HG02642 (cell line): ENCODE measurements at regions not wholly inside any gene's neighbourhood (a gene's known extent, or its start where the extent isn't known, plus 50 kb on each side); places are given as distances from the start of the nearest gene placed in this dataset.

ENCODE experiments used
- ATAC-seq: cut with Tn5 transposase; IDR thresholded peaks from one replicate; pipeline ENCODE4 v1.9.1; 2021; ENCODE audit warnings: mild to moderate bottlenecking; ENCODE audit not compliant: unreplicated experiment, poor library complexity

- no peak for ATAC-seq
These were observed 133.1 kb downstream of the IQUB start for GRCh38 chr7:123401295-123401694.

- no peak for ATAC-seq
These were observed 134.2 kb downstream of the IQUB start for GRCh38 chr7:123400196-123400595.

GRCh38 chr7:123398921-123399320, 135.5 kb downstream of the IQUB start:
- ATAC-seq = no peak

GRCh38 chr7:123397746-123398338, 136.6 kb downstream of the IQUB start:
- ATAC-seq = no peak

- ATAC-seq = no peak
These were observed 140.8 kb downstream of the IQUB start for GRCh38 chr7:123393623-123394022.

- no peak for ATAC-seq
These were observed 162.0 kb downstream of the IQUB start for GRCh38 chr7:123372368-123372767.

GRCh38 chr7:123367484-123368122, 166.8 kb downstream of the IQUB start:
- peak; percentile 91 for ATAC-seq

- ATAC-seq = no peak
These were observed 167.3 kb upstream of the SLC13A1 start for GRCh38 chr7:123367031-123367430.

- ATAC-seq = no peak
These were observed 166.9 kb upstream of the SLC13A1 start for GRCh38 chr7:123366626-123367025.

GRCh38 chr7:123360631-123361030, 160.9 kb upstream of the SLC13A1 start:
- no peak for ATAC-seq

- ATAC-seq = no peak
These were observed 155.9 kb upstream of the SLC13A1 start for GRCh38 chr7:123355576-123356190.

GRCh38 chr7:123352973-123353372, 153.2 kb upstream of the SLC13A1 start:
- ATAC-seq = no peak

- ATAC-seq = no peak
These were observed 152.0 kb upstream of the SLC13A1 start for GRCh38 chr7:123351516-123352505.

- ATAC-seq = no peak
These were observed 151.3 kb upstream of the SLC13A1 start for GRCh38 chr7:123351027-123351426.

- ATAC-seq = no peak
These were observed 148.9 kb upstream of the SLC13A1 start for GRCh38 chr7:123348690-123349089.

- ATAC-seq = no peak
These were observed 147.0 kb upstream of the SLC13A1 start for GRCh38 chr7:123346766-123347165.

- ATAC-seq = no peak
These were observed 143.8 kb upstream of the SLC13A1 start for GRCh38 chr7:123343611-123344010.

GRCh38 chr7:123341102-123341501, 141.3 kb upstream of the SLC13A1 start:
- ATAC-seq = no peak

- no peak for ATAC-seq
These were observed 138.9 kb upstream of the SLC13A1 start for GRCh38 chr7:123338688-123339087.

- no peak for ATAC-seq
These were observed 130.3 kb upstream of the SLC13A1 start for GRCh38 chr7:123329988-123330643.
